ENCODE measurements at regions not wholly inside any gene's neighbourhood (a gene's known extent, or its start where the extent isn't known, plus 50 kb on each side); places are given as distances from the start of the nearest gene placed in this dataset.

DNA sequence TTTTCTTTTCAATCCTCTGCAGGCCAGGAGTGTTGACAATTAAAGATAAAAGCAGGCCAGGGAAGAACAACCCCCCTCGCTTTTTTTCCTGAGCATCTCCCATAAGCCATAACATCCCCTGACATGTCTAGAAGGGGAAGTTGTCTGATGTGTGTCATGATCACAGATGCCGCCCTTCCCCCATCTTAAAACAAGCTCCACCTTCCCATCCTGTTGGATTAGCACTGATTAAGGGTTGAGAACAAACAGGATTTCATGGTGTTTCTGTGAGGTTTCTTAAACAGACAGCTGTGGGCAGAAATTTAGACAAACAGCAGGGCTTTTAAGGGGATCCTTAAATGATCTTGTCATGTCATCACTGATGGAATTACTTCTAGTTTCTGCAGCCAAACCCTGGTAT lies 59.4 kb upstream of the UPP2 start:
- TF ChIP-seq, protein P1, sequence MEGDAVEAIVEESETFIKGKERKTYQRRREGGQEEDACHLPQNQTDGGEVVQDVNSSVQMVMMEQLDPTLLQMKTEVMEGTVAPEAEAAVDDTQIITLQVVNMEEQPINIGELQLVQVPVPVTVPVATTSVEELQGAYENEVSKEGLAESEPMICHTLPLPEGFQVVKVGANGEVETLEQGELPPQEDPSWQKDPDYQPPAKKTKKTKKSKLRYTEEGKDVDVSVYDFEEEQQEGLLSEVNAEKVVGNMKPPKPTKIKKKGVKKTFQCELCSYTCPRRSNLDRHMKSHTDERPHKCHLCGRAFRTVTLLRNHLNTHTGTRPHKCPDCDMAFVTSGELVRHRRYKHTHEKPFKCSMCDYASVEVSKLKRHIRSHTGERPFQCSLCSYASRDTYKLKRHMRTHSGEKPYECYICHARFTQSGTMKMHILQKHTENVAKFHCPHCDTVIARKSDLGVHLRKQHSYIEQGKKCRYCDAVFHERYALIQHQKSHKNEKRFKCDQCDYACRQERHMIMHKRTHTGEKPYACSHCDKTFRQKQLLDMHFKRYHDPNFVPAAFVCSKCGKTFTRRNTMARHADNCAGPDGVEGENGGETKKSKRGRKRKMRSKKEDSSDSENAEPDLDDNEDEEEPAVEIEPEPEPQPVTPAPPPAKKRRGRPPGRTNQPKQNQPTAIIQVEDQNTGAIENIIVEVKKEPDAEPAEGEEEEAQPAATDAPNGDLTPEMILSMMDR (IDR thresholded peaks at IDR 0.05 in 4 of 5, conservative IDR thresholded peaks at IDR 0.05 in 1 of 5): no peak
- no peak for TF ChIP-seq POLR2A (IDR thresholded peaks at IDR 0.05)
